Esophagus muscularis mucosa (tissue), 2 donors: ENCODE measurements at regions not wholly inside any gene's neighbourhood (a gene's known extent, or its start where the extent isn't known, plus 50 kb on each side); places are given as distances from the start of the nearest gene placed in this dataset.

Experiments
- EP300 ChIP-seq: sonication (generic); formaldehyde crosslinking; IDR thresholded peaks from one replicate; pipeline ENCODE4 v1.6.1; 2017; ENCODE audit warnings: antibody characterized with exemption
- POLR2A ChIP-seq: fragments of 450-650 bp; IDR thresholded peaks from one replicate; pipeline ENCODE4 v1.6.1; 2017; ENCODE audit warnings: antibody characterized with exemption, moderate library complexity, mild to moderate bottlenecking, low read depth

DNA sequence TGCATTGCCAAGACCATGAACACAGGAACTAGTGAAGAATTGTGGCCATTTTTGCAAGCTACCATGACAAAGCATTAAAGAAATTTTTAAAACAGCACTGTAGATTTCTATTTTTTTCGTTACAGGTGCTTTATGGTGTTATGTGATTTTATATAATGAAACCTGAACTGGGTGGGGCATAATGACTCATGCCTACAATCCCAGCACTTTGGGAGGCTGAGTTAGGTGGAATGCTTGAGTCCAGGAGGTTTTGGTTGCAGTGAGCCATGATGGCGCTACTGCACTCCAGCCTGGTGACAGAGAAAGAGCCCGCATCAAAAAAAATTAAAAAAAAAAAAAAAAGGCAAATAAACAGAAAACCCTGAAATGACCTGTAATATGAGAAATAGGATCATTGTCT, 846.7 kb downstream of the EPHA3 start:
- TF ChIP-seq EP300 (no peak), POLR2A (no peak)
